ENCODE measurements at regions not wholly inside any gene's neighbourhood (a gene's known extent, or its start where the extent isn't known, plus 50 kb on each side); places are given as distances from the start of the nearest gene placed in this dataset.
A peak's percentile ranks its signal among the peaks of the same experiment; 100 is the strongest.
"Not testable (repeated sequence)": the region's sequence is repeated elsewhere in the genome, so short reads cannot be mapped to it uniquely, and the experiment has no call there.

- no peak for DNase-seq
Observed at GRCh38 chrX:77003956-77004355, 443.2 kb upstream of the FGF16 start.

- DNase-seq, result no peak
Observed at GRCh38 chrX:77009691-77010090, 437.5 kb upstream of the FGF16 start.

DNA sequence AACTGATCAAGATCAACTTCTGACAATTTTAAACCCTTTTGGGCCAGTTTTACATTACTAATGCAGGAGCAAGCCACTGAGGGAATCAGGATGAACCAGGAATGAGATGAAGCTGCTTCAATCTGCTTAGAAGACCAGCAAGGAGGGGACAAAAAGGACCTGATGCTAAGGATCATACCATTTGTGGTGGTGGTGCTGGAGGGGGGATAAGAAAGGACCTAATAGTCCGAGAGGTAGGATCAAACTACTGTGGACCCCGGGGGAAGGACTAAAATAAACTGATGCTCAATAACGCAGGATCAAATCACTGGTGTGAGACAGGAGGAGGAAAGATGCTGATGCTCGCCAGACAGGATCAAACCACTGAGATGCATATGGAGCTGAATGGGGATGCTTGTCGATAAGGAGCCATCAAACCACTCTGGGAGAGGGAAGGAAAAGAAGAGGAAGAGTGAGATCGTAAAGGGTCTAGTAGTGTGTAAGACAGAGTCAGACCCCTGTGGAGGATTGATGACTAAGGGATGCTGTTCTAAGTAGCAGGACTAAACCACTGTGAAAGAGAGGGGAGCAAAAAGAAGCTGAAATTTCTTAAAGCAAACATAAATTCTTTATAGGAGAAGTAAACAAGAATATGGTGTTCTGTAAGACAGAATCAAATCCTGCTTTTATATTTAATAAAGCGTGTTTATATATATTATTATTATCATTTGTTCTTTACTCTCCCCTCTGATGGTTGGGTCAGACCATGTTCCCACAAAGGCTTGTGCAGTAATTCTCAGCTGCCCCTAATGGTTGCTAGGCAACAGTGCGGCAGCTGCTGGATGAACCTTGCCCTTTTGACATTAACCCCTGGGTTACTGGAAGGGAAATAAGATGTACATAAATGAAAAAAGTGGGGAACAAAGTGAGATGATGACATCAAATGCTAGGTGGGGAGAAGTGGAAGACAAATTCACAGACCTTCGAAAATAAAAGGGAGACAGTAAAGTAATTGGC is 432.5 kb upstream of the FGF16 start:
- peak; percentile 79 for DNase-seq

DNA sequence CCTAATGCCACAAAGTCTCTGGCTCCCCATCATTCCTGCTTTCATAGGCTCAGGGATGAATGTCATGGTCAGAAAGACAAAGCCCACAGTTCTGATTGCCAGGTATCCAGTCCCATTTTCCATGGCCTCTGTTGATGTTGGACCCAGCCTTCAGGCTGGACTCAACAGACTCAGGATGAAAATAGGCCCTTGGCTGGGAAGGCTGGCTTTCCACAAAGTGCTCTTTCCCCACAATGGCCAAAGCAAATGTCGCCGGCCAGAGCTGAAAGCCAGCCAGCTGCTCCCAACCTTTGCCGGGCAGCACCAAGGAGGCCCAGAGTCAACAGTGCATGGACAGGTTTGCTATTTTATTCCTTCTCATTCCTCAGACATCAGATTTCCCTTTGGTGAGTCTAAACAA is 430.1 kb upstream of the FGF16 start:
- no peak for DNase-seq

- peak; percentile 66 for DNase-seq
Observed at GRCh38 chrX:77046180-77046810, 400.9 kb upstream of the FGF16 start.

- DNase-seq, result no peak
Observed at GRCh38 chrX:77060572-77060971, 386.6 kb upstream of the FGF16 start.

GRCh38 chrX:77061022-77061421 is 386.2 kb upstream of the FGF16 start:
- no peak for DNase-seq

DNA sequence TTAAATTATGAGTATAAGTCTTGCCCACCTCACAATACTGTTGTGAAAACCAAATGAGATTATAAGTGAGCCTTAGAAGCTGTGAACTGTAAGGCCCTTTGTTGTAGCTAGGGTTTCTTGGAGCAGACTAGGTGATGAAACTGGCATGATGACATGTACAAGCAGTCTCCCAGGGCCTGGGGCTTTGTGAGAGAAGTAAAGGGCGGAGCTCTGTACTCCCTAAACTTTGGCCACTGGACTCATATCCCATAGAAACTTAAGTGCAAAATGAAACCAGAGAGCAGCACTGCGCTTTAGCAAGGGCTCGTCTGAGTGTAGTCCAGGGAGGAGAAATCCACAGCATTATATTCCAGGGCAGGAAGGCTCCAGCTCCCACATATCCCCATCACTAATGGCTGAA is 385.6 kb upstream of the FGF16 start:
- no peak for DNase-seq

- no peak for DNase-seq
Observed at GRCh38 chrX:77065896-77066295, 381.3 kb upstream of the FGF16 start.

DNA sequence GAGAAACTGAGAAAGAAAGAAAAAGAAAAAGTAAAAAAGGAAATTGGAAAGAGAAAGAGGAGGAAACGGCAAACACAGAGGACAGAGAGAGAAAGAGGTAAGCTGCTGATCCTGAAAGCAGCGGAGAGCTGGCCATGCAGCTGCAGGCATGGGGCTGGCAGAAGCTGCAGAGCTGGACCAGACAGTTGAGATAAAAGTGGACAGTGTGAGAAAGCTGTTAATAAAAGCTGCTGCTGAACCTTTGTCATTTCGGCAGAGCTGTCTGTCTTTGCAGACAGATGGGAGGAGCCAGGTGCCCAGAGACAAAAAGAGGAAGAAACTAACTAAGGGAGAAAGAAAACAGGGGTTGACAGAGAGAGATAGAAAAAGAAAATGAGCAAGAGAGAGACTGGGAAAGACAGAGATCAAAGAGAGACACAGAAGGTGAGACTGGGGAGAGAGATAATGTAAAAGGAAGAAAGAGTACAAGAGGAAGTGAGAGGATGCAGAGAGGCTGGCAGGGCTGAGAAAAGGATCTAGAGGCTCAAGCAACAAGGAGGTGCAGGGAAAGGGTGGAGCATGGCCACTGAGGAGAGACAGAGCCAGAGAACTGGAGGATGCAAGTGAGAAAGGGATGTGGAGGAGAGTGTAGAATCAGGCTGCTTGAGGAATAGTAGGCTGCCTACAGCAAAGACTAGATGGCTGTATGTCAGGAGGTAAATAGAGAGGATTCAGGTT is 376.8 kb upstream of the FGF16 start:
- DNase-seq, result no peak

DNA sequence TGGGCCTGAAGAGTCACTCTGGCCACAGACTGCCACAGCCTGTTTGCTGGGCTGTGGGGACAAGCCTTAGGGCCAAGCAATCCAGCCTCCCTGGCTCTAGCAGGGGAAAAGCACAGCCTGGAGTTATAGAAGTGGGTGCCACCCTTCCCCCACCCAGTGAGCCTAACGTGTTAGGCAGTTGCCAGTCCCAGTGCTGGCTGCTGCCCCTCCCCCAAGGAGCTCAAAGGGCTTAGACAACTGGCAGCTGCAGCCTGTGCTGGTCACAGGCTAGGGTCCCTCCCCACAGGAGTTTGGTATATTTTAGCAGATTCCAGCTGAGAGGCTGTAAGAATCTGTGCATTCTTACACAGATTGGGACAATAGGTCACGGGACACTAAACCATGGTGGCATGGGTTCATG is 370.3 kb upstream of the FGF16 start:
- DNase-seq, result no peak

GRCh38 chrX:77081237-77081636 is 366.0 kb upstream of the FGF16 start:
- DNase-seq, result not testable (repeated sequence)

GRCh38 chrX:77085372-77085771 is 361.8 kb upstream of the FGF16 start:
- DNase-seq, result no peak

GRCh38 chrX:77087529-77088169 is 359.5 kb upstream of the FGF16 start:
- DNase-seq, result no peak

DNA sequence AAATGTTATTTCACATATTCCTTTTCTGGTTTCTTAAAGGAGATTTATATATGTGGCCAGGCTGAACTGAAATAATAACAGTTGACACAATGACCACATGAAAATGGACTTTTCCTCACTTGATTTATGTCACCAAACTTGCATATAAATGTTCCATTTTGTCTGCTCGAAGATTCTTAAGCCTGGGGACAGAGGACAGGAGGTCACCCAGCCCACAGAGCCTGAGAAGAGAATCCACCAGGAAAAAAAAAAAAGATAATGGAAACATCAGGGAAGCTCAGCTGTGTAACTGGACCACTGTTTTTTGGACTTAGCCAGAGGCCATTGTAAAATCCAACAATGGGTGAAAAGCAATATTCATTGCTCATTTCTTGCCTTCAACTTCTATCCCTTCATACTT is 359.0 kb upstream of the FGF16 start:
- no peak for DNase-seq

- DNase-seq, result no peak
Observed at GRCh38 chrX:77114501-77114900, 332.7 kb upstream of the FGF16 start.

GRCh38 chrX:77118686-77119085 is 328.5 kb upstream of the FGF16 start:
- no peak for DNase-seq

DNA sequence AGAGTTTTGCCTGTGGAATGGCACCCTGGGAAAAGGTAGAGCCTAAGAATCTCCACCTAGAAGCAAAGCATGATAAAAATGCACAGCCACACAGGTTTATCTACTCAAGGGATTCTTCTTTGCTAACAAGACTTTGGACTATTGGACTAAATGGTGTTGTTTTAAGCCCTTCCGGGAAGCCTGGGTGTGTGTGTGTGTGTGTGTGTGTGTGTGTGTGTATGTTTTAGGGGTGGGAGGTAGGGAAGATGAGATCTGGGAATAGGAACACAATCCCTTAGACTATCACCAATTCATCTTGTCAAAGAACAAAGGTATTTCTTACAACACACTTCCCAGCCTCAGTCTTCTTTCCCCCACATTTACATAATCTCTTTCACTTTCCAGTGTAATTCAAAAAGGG is 327.5 kb upstream of the FGF16 start:
- DNase-seq, result no peak

GRCh38 chrX:77123917-77124316 is 323.3 kb upstream of the FGF16 start:
- DNase-seq, result not testable (repeated sequence)

DNA sequence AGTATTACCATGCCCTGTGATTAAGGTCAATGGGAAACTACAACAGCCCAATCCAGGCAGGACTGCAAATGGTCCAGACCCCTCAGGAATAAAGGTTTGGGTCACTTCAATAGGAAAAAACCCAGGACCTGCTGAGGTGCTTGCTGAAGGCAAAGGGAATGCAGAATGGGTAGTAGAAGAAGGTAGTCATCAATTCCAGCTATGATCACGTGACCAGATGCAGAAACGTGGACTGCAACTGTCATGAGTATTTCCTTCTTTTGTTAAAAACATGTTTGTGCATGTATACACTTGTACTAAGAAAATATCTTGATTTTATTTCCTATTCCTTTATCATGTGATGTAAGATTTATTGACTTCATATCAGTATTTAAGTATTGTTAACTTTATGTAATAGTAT is 319.6 kb upstream of the FGF16 start:
- not testable (repeated sequence) for DNase-seq

GRCh38 chrX:77143907-77144306 is 303.3 kb upstream of the FGF16 start:
- DNase-seq, result no peak

DNA sequence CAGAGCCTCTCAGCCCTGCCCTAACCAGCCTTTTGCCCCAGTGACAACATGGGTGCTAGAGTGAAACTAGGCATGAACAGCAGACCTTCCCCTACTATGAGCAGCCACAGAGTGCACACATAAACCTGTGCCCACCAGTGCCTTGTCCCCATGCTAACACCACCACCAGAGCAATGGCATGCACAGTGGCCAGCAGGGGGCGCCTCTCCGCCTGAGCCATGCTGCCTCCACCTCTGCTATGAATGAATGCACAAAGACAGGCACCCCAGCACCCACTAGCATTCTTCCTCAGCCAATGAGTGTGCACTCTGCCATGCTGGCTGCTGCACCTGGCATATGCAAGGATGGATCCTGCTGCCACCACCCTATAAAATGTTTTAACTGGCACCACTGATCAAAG is 286.9 kb upstream of the FGF16 start:
- DNase-seq, result no peak

GRCh38 chrX:77162777-77163176 is 284.4 kb upstream of the FGF16 start:
- no peak for DNase-seq

Measured in NCI-H1105 treated with DMSO at 0.1 percent for 48 hours (cell line).